Thyroid gland (tissue), 4 donors: ENCODE measurements at regions not wholly inside any gene's neighbourhood (a gene's known extent, or its start where the extent isn't known, plus 50 kb on each side); places are given as distances from the start of the nearest gene placed in this dataset.

ENCODE experiments used
- CTCF ChIP-seq, 6 experiments: fragments of 200-600 bp in 3 of 6; fragments of 450-650 bp in 3 of 6; sonication (generic) in 3 of 6; IDR thresholded peaks; one replicate each; pipeline ENCODE4 v1.5.1; 2016 to 2019; ENCODE audit warnings: antibody characterized with exemption in 6 of 6, mild to moderate bottlenecking in 2 of 6, inconsistent platforms in 1 of 6, moderate library complexity in 1 of 6
- POLR2A ChIP-seq, 2 donors: fragments of 450-650 bp; IDR thresholded peaks; one replicate each; pipeline ENCODE4 v1.6.1; 2017; ENCODE audit warnings: antibody characterized with exemption in 2 of 2, mild to moderate bottlenecking in 2 of 2, moderate library complexity in 1 of 2

GRCh38 chr13:50390503-50391248 is 375.4 kb downstream of the KCNRG start:
- TF ChIP-seq CTCF (IDR thresholded peaks at IDR 0.05) (no peak), POLR2A (IDR thresholded peaks at IDR 0.05) (no peak)
